ENCODE measurements at regions not wholly inside any gene's neighbourhood (a gene's known extent, or its start where the extent isn't known, plus 50 kb on each side); places are given as distances from the start of the nearest gene placed in this dataset.

- Mint-ChIP-seq H3K9me3 (no peaks in the 10 kb centered on the region), H3K36me3 (ENCODE audit: low read depth) (no peaks in the 10 kb centered on the region), H3K4me3 (no peak overlapping the region), H3K4me1 (ENCODE audit: low read depth) (peaks cover 4% of the 10 kb centered on the region; the same call in 1 of the 2 replicates), H3K27me3 (ENCODE audit: insufficient read depth) (no peaks in the 10 kb centered on the region), H3K27ac (no peak overlapping the region)
- no peak for TF ChIP-seq CTCF (IDR thresholded peaks at IDR 0.05)
- DNase-seq = no peak
Measured at GRCh38 chr14:30134936-30135335, 207.3 kb upstream of the PRKD1 start.

GRCh38 chr14:30138567-30138966, 210.9 kb upstream of the PRKD1 start:
- H3K36me3 Mint-ChIP-seq (ENCODE audit: low read depth) = no peaks in the 10 kb centered on the region
- peaks cover 24% of the 10 kb centered on the region for H3K4me1 Mint-ChIP-seq (ENCODE audit: low read depth)
- TF ChIP-seq CTCF (IDR thresholded peaks at IDR 0.05) = no peak
- no peak for DNase-seq
- no peak overlapping the region for H3K27ac Mint-ChIP-seq
- H3K9me3 Mint-ChIP-seq = no peaks in the 10 kb centered on the region
- no peaks in the 10 kb centered on the region for H3K27me3 Mint-ChIP-seq (ENCODE audit: insufficient read depth)
- no peak overlapping the region for H3K4me3 Mint-ChIP-seq

GRCh38 chr14:30142216-30142615, 214.6 kb upstream of the PRKD1 start:
- no peak overlapping the region for H3K4me3 Mint-ChIP-seq
- no peak for DNase-seq
- peaks cover 32% of the 10 kb centered on the region for H3K4me1 Mint-ChIP-seq (ENCODE audit: low read depth)
- H3K27ac Mint-ChIP-seq = no peak overlapping the region
- H3K9me3 Mint-ChIP-seq = peaks cover 21% of the 10 kb centered on the region
- TF ChIP-seq CTCF (IDR thresholded peaks at IDR 0.05) = no peak
- peaks cover 13% of the 10 kb centered on the region for H3K36me3 Mint-ChIP-seq (ENCODE audit: low read depth)
- H3K27me3 Mint-ChIP-seq (ENCODE audit: insufficient read depth) = no peaks in the 10 kb centered on the region

GRCh38 chr14:30143627-30144026, 216.0 kb upstream of the PRKD1 start:
- H3K4me1 Mint-ChIP-seq (ENCODE audit: low read depth) = peaks cover 27% of the 10 kb centered on the region
- H3K27me3 Mint-ChIP-seq (ENCODE audit: insufficient read depth) = peaks cover 2% of the 10 kb centered on the region
- H3K9me3 Mint-ChIP-seq = peaks cover 30% of the 10 kb centered on the region
- no peak overlapping the region for H3K27ac Mint-ChIP-seq
- no peak overlapping the region for H3K4me3 Mint-ChIP-seq
- no peak for TF ChIP-seq CTCF (IDR thresholded peaks at IDR 0.05)
- no peak for DNase-seq
- peaks cover 16% of the 10 kb centered on the region for H3K36me3 Mint-ChIP-seq (ENCODE audit: low read depth)

GRCh38 chr14:30153717-30154116, 226.1 kb upstream of the PRKD1 start:
- DNase-seq = no peak
- no peak overlapping the region for H3K27ac Mint-ChIP-seq
- H3K27me3 Mint-ChIP-seq (ENCODE audit: insufficient read depth) = no peaks in the 10 kb centered on the region; the same call in 1 of the 2 replicates
- H3K4me1 Mint-ChIP-seq (ENCODE audit: low read depth) = no peaks in the 10 kb centered on the region
- no peak for TF ChIP-seq CTCF (IDR thresholded peaks at IDR 0.05)
- no peaks in the 10 kb centered on the region for H3K9me3 Mint-ChIP-seq
- H3K4me3 Mint-ChIP-seq = no peak overlapping the region
- H3K36me3 Mint-ChIP-seq (ENCODE audit: low read depth) = no peaks in the 10 kb centered on the region

- DNase-seq = no peak
- H3K27me3 Mint-ChIP-seq (ENCODE audit: insufficient read depth) = peaks cover 1% of the 10 kb centered on the region; the same call in 1 of the 2 replicates
- H3K36me3 Mint-ChIP-seq (ENCODE audit: low read depth) = no peaks in the 10 kb centered on the region
- no peaks in the 10 kb centered on the region; the same call in 1 of the 2 replicates for H3K4me1 Mint-ChIP-seq (ENCODE audit: low read depth)
- no peak for TF ChIP-seq CTCF (IDR thresholded peaks at IDR 0.05)
- no peak overlapping the region for H3K4me3 Mint-ChIP-seq
- H3K27ac Mint-ChIP-seq = no peak overlapping the region
- no peaks in the 10 kb centered on the region for H3K9me3 Mint-ChIP-seq
Measured at GRCh38 chr14:30156571-30156970, 228.9 kb upstream of the PRKD1 start.

Data from HFFc6 (cell line).